Ishikawa (cell line): ENCODE measurements at regions not wholly inside any gene's neighbourhood (a gene's known extent, or its start where the extent isn't known, plus 50 kb on each side); places are given as distances from the start of the nearest gene placed in this dataset.
A peak's percentile ranks its signal among the peaks of the same experiment; 100 is the strongest.

Experiments used
- CEBPB ChIP-seq: IDR thresholded peaks from 2 replicates; pipeline ENCODE4 v1.6.1; 2012
- CREB1 ChIP-seq: IDR thresholded peaks from 2 replicates; pipeline ENCODE4 v1.6.1; 2012; ENCODE audit warnings: low read depth
- EGR1 ChIP-seq: IDR thresholded peaks from 2 replicates; pipeline ENCODE4 v1.6.1; 2012
- EP300 ChIP-seq: IDR thresholded peaks from 2 replicates; pipeline ENCODE4 v1.6.1; 2012; ENCODE audit warnings: borderline replicate concordance
- FOXM1 ChIP-seq: IDR thresholded peaks from 2 replicates; pipeline ENCODE4 v1.6.1; 2012; ENCODE audit warnings: low read depth, borderline replicate concordance
- NFIC ChIP-seq: IDR thresholded peaks from 2 replicates; pipeline ENCODE4 v1.6.1; 2012
- RAD21 ChIP-seq: IDR thresholded peaks from 2 replicates; pipeline ENCODE4 v1.6.1; 2012; ENCODE audit warnings: low read depth
- REST ChIP-seq: IDR thresholded peaks from 2 replicates; pipeline ENCODE4 v1.6.1; 2012; ENCODE audit warnings: low read depth, mild to moderate bottlenecking
- TAF1 ChIP-seq: IDR thresholded peaks from 2 replicates; pipeline ENCODE4 v1.6.1; 2012; ENCODE audit warnings: low read depth, mild to moderate bottlenecking
- TCF12 ChIP-seq: IDR thresholded peaks from 2 replicates; pipeline ENCODE4 v1.6.1; 2012; ENCODE audit warnings: low read depth
- TEAD4 ChIP-seq: IDR thresholded peaks from 2 replicates; pipeline ENCODE4 v1.6.1; 2012
- YY1 ChIP-seq: IDR thresholded peaks from 2 replicates; pipeline ENCODE4 v1.6.1; 2012; ENCODE audit warnings: low read depth
- ZBTB7A ChIP-seq: IDR thresholded peaks from 2 replicates; pipeline ENCODE4 v1.6.1; 2012; ENCODE audit warnings: low read depth
- TF ChIP-seq, protein P1 (sequence below): IDR thresholded peaks from 2 replicates; pipeline ENCODE4 v1.6.1; 2012
- TF ChIP-seq, protein P2 (sequence below): IDR thresholded peaks from 2 replicates; pipeline ENCODE4 v1.6.1; 2012

DNA sequence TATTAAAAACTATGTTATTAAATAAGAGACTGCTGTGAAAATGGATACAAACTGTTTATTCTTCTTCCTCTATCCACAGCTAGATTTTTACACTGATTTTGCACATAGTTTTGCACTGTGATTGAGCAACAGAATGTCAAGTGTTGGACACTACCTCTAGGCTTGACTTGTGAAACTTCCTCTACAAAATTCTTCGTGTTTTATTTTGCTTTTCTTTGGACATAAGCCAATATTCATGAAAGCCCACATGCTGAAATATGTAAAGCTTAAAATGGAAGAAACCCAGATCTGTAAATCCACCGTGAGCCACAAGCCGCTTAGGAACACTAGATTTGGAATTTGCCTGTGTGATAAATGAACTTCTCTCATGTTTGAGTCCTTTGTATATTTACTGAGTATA, 849.4 kb downstream of the FSTL5 start:
- TF ChIP-seq ZBTB7A = no peak
- TF ChIP-seq TEAD4 = no peak
- TF ChIP-seq RAD21 = no peak
- TF ChIP-seq, protein P1, sequence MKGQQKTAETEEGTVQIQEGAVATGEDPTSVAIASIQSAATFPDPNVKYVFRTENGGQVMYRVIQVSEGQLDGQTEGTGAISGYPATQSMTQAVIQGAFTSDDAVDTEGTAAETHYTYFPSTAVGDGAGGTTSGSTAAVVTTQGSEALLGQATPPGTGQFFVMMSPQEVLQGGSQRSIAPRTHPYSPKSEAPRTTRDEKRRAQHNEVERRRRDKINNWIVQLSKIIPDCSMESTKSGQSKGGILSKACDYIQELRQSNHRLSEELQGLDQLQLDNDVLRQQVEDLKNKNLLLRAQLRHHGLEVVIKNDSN = no peak
- TF ChIP-seq EGR1 = no peak
- no peak for TF ChIP-seq EP300
- no peak for TF ChIP-seq NFIC

GRCh38 chr4:161303551-161303950, 860.2 kb downstream of the FSTL5 start:
- TF ChIP-seq, protein P2, sequence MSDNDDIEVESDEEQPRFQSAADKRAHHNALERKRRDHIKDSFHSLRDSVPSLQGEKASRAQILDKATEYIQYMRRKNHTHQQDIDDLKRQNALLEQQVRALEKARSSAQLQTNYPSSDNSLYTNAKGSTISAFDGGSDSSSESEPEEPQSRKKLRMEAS = no peak
- TF ChIP-seq TCF12 (no peak), REST (no peak), CREB1 (no peak), CEBPB (no peak), FOXM1 (no peak), EGR1 (no peak), TEAD4 (no peak), TAF1 (no peak), NFIC (no peak), YY1 (no peak), EP300 (no peak), ZBTB7A (no peak), RAD21 (no peak)
- TF ChIP-seq, protein P1 = no peak

DNA sequence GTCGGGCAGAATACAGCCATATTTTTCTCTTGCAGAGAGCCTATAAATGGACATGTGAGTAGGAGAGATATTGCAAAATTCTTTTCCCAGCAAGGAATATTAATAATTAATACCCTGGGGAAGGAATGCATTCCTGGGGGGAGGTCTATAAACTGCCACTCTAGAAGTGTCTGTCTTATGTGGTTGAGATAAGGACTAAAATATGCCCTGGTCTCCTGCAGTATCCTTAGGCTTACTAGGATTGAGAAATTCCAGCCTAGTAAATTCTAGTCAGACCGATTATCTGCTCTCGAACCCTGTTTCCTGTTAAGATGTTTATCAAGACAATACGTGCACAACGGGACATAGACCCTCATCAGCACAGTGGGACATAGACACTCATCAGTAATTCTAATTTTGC, 872.6 kb downstream of the FSTL5 start:
- TF ChIP-seq CREB1 (no peak), FOXM1 (no peak)

DNA sequence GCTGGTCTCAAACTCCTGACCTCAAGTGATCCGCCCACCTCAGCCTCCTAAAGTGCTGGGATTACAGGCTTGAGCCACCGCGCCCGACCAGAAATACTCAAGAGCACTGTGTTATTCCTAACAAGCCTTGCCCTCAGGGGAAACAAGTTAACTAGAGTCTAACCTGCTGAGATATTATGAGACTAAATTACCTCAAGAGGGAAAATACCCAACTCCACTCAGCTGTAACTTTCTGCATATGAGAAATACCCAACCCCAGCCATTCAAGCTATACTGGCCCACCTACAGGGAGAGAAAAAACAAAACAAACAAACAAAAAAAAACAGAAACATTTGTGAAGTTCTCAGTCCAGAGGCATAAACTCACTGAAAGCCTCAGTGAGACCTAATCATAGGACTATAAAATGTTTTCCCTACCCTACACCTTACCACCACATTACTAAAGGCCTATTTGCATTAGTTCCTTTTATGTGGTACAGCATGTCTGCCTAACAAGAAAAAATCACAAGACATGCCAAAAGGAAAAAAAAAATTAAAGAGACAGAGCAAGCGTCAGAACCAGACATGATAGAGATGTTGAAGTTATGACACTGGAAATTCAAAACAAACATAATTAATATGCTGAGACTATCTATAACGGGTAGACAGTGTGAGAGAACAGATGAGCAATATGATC, 876.0 kb downstream of the FSTL5 start:
- TF ChIP-seq CEBPB (no peak), EGR1 (no peak), RAD21 (no peak), ZBTB7A (no peak), TCF12 (no peak), YY1 (no peak), CREB1 (no peak)

GRCh38 chr4:161285461-161285860, 878.3 kb downstream of the FSTL5 start:
- TF ChIP-seq EGR1 (no peak), CEBPB (peak; percentile 32; the same call in 1 of the 2 replicates)

- TF ChIP-seq TAF1 (no peak), FOXM1 (no peak), ZBTB7A (no peak), TEAD4 (no peak), NFIC (no peak), EP300 (no peak), CEBPB (no peak), TCF12 (no peak)
- TF ChIP-seq, protein P1 = no peak
Measured at GRCh38 chr4:161280929-161281328, 882.9 kb downstream of the FSTL5 start.

- TF ChIP-seq RAD21 (no peak), CREB1 (no peak)
Measured at GRCh38 chr4:161279095-161279494, 884.7 kb downstream of the FSTL5 start.

GRCh38 chr4:161273607-161274006, 890.2 kb downstream of the FSTL5 start:
- TF ChIP-seq EGR1 (no peak), CREB1 (no peak), ZBTB7A (no peak), REST (no peak), RAD21 (no peak)
- TF ChIP-seq, protein P2 = no peak
